ENCODE measurements at regions not wholly inside any gene's neighbourhood (a gene's known extent, or its start where the extent isn't known, plus 50 kb on each side); places are given as distances from the start of the nearest gene placed in this dataset.
"Not testable (repeated sequence)": the region's sequence is repeated elsewhere in the genome, so short reads cannot be mapped to it uniquely, and the experiment has no call there.

DNA sequence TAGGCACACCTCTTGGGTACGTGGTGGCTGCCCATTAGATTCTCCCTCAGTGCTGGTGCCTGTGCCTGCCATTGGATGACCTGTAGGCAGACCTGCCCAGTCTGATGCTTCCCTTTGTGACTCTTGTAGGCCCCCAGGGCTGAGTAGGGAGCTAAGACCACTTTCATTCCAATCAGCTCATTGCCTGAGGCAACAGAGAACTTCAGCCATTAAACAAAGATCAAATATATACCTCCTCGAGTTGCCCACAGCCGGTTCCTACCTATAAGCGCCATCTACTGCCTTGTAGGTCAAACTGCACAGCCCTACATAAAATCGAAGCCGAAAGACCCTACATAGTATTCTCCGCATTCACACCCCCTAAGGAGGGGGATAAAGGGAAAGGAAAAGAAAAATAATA is 184.6 kb downstream of the ETAA1 start:
- WGBS = 70% methylated on average over 7 of the region's 7 CpGs
- no peak overlapping the region for H3K9ac ChIP-seq (ENCODE audit: low read depth in 1 of 2, low read length in 2 of 2)
- no peaks in the 10 kb centered on the region for H3K27me3 ChIP-seq (ENCODE audit: control insufficient read depth in 4 of 4, insufficient read depth in 4 of 4, low read length in 3 of 4)
- peaks cover 0 to 20% (median 11%) of the 10 kb centered on the region in 4 donors for H3K9me3 ChIP-seq (ENCODE audit: control insufficient read depth in 4 of 4, low read length in 3 of 4)
- DNase-seq (ENCODE audit: low spot score) = no peak
- H3K4me1 ChIP-seq (ENCODE audit: control insufficient read depth in 4 of 4, insufficient read depth in 4 of 4, low read length in 3 of 4) = no peaks in the 10 kb centered on the region
- no peak overlapping the region for H3K4me3 ChIP-seq (ENCODE audit: low read depth in 1 of 3, low read length in 3 of 3)
- no peak for TF ChIP-seq RAD21 (IDR thresholded peaks at IDR 0.05)
- no peak for TF ChIP-seq YY1 (IDR thresholded peaks at IDR 0.05)
- H3K36me3 ChIP-seq (ENCODE audit: control insufficient read depth in 4 of 4, insufficient read depth in 3 of 4, low read depth in 1 of 4, low read length in 3 of 4) = no peaks in the 10 kb centered on the region
- H3K27ac ChIP-seq (ENCODE audit: low read depth in 1 of 2, low read length in 2 of 2) = no peak overlapping the region

DNA sequence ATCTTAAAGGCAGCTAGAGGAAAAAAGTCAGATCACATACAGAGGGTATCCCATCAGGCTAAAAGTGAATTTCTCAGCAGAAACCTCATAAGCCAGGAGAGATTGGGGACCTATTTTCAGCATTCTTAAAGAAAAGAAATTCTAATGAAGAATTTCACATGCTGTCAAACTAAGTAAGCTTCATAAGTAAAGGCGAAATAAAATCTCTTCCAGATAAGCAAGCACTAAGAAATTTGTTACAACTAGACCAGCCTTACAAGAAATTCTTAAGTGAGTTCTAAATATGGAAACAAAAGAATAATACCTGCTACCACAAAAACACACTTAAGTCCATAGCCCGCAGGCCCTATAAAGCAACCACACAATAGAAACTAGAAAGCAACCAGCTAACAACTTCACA is 186.1 kb downstream of the ETAA1 start:
- TF ChIP-seq, protein P1, sequence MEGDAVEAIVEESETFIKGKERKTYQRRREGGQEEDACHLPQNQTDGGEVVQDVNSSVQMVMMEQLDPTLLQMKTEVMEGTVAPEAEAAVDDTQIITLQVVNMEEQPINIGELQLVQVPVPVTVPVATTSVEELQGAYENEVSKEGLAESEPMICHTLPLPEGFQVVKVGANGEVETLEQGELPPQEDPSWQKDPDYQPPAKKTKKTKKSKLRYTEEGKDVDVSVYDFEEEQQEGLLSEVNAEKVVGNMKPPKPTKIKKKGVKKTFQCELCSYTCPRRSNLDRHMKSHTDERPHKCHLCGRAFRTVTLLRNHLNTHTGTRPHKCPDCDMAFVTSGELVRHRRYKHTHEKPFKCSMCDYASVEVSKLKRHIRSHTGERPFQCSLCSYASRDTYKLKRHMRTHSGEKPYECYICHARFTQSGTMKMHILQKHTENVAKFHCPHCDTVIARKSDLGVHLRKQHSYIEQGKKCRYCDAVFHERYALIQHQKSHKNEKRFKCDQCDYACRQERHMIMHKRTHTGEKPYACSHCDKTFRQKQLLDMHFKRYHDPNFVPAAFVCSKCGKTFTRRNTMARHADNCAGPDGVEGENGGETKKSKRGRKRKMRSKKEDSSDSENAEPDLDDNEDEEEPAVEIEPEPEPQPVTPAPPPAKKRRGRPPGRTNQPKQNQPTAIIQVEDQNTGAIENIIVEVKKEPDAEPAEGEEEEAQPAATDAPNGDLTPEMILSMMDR (IDR thresholded peaks at IDR 0.05; ENCODE audit: low read depth, low read length, missing input control) = no peak
- TF ChIP-seq JUND (IDR thresholded peaks at IDR 0.05) = no peak
- no peak for TF ChIP-seq GABPA (IDR thresholded peaks at IDR 0.05 in 1 of 2, conservative IDR thresholded peaks at IDR 0.05 in 1 of 2)
- TF ChIP-seq YY1 (IDR thresholded peaks at IDR 0.05) = no peak
- no peak for TF ChIP-seq HNF4A (conservative IDR thresholded peaks at IDR 0.05)
- H3K9me3 ChIP-seq (ENCODE audit: control insufficient read depth in 4 of 4, low read length in 3 of 4) = peaks cover 0 to 20% (median 12%) of the 10 kb centered on the region in 4 donors
- H3K4me3 ChIP-seq (ENCODE audit: low read depth in 1 of 3, low read length in 3 of 3) = no peak overlapping the region
- DNase-seq (ENCODE audit: low spot score) = no peak
- H3K36me3 ChIP-seq (ENCODE audit: control insufficient read depth in 4 of 4, insufficient read depth in 3 of 4, low read depth in 1 of 4, low read length in 3 of 4) = no peaks in the 10 kb centered on the region
- H3K27ac ChIP-seq (ENCODE audit: low read depth in 1 of 2, low read length in 2 of 2) = no peak overlapping the region
- WGBS = 95% methylated on average over 2 of the region's 2 CpGs
- H3K4me1 ChIP-seq (ENCODE audit: control insufficient read depth in 4 of 4, insufficient read depth in 4 of 4, low read length in 3 of 4) = no peaks in the 10 kb centered on the region
- no peak overlapping the region for H3K9ac ChIP-seq (ENCODE audit: low read depth in 1 of 2, low read length in 2 of 2)
- no peaks in the 10 kb centered on the region for H3K27me3 ChIP-seq (ENCODE audit: control insufficient read depth in 4 of 4, insufficient read depth in 4 of 4, low read length in 3 of 4)

DNA sequence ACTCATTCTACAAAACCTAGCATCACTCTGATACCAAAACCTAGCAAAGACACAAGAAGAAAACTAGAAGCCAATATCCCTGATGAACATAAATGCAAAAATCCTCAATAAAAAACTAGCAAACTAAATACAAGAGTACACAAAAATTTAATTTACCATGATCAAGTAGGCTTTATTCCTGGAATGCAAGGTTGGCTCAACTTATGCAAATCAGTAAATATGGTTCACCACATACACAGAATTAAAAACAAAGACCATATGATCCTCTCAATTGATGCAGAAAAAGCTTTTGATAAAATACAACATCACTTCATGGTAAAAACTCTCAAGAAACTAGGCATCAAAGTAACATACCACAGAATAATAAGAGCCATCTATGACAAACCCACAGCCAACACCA is 188.3 kb downstream of the ETAA1 start:
- H3K27ac ChIP-seq (ENCODE audit: low read depth in 1 of 2, low read length in 2 of 2) = no peak overlapping the region
- TF ChIP-seq, protein P2, sequence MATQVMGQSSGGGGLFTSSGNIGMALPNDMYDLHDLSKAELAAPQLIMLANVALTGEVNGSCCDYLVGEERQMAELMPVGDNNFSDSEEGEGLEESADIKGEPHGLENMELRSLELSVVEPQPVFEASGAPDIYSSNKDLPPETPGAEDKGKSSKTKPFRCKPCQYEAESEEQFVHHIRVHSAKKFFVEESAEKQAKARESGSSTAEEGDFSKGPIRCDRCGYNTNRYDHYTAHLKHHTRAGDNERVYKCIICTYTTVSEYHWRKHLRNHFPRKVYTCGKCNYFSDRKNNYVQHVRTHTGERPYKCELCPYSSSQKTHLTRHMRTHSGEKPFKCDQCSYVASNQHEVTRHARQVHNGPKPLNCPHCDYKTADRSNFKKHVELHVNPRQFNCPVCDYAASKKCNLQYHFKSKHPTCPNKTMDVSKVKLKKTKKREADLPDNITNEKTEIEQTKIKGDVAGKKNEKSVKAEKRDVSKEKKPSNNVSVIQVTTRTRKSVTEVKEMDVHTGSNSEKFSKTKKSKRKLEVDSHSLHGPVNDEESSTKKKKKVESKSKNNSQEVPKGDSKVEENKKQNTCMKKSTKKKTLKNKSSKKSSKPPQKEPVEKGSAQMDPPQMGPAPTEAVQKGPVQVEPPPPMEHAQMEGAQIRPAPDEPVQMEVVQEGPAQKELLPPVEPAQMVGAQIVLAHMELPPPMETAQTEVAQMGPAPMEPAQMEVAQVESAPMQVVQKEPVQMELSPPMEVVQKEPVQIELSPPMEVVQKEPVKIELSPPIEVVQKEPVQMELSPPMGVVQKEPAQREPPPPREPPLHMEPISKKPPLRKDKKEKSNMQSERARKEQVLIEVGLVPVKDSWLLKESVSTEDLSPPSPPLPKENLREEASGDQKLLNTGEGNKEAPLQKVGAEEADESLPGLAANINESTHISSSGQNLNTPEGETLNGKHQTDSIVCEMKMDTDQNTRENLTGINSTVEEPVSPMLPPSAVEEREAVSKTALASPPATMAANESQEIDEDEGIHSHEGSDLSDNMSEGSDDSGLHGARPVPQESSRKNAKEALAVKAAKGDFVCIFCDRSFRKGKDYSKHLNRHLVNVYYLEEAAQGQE (IDR thresholded peaks at IDR 0.05) = no peak
- TF ChIP-seq SP1 (IDR thresholded peaks at IDR 0.05) = no peak
- no peak for TF ChIP-seq FOXA2 (IDR thresholded peaks at IDR 0.05)
- no peak for TF ChIP-seq YY1 (IDR thresholded peaks at IDR 0.05)
- no peak for TF ChIP-seq NR2F2 (IDR thresholded peaks at IDR 0.05)
- no peak for TF ChIP-seq FOXA1 (IDR thresholded peaks at IDR 0.05)
- no peak for TF ChIP-seq JUND (IDR thresholded peaks at IDR 0.05)
- TF ChIP-seq, protein P3, sequence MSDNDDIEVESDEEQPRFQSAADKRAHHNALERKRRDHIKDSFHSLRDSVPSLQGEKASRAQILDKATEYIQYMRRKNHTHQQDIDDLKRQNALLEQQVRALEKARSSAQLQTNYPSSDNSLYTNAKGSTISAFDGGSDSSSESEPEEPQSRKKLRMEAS (IDR thresholded peaks at IDR 0.05) = no peak
- TF ChIP-seq, protein P4, sequence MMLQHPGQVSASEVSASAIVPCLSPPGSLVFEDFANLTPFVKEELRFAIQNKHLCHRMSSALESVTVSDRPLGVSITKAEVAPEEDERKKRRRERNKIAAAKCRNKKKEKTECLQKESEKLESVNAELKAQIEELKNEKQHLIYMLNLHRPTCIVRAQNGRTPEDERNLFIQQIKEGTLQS (IDR thresholded peaks at IDR 0.05) = no peak
- DNase-seq (ENCODE audit: low spot score) = no peak
- H3K9ac ChIP-seq (ENCODE audit: low read depth in 1 of 2, low read length in 2 of 2) = no peak overlapping the region
- H3K4me3 ChIP-seq (ENCODE audit: low read depth in 1 of 3, low read length in 3 of 3) = no peak overlapping the region
- H3K4me1 ChIP-seq (ENCODE audit: control insufficient read depth in 4 of 4, insufficient read depth in 4 of 4, low read length in 3 of 4) = no peaks in the 10 kb centered on the region
- peaks cover 0 to 20% (median 12%) of the 10 kb centered on the region in 4 donors for H3K9me3 ChIP-seq (ENCODE audit: control insufficient read depth in 4 of 4, low read length in 3 of 4)
- no peaks in the 10 kb centered on the region for H3K36me3 ChIP-seq (ENCODE audit: control insufficient read depth in 4 of 4, insufficient read depth in 3 of 4, low read depth in 1 of 4, low read length in 3 of 4)
- no peaks in the 10 kb centered on the region for H3K27me3 ChIP-seq (ENCODE audit: control insufficient read depth in 4 of 4, insufficient read depth in 4 of 4, low read length in 3 of 4)

DNA sequence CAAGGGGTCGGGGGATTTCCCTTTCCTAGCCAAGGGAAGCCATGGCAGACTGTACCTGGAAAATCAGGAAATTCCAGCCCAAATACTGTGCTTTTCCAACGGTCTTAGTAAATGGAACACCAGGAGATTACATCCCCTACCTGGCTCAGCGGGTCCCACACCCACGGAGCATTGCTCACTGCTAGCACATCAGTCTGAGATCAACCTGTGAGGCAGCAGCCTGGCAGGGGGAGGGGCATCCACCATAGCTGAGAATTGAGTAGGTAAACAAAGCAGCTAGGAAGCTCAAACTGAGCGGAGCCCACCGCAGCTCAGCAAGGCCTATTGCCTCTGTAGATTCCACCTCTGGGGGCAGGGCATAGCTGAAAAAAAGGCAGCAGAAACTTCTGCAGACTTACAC is 192.0 kb downstream of the ETAA1 start:
- not testable (repeated sequence) for H3K36me3 ChIP-seq (ENCODE audit: control insufficient read depth in 4 of 4, insufficient read depth in 3 of 4, low read depth in 1 of 4, low read length in 3 of 4); H3K4me3 ChIP-seq (ENCODE audit: low read depth in 1 of 3, low read length in 3 of 3); H3K4me1 ChIP-seq (ENCODE audit: control insufficient read depth in 4 of 4, insufficient read depth in 4 of 4, low read length in 3 of 4); H3K9me3 ChIP-seq (ENCODE audit: control insufficient read depth in 4 of 4, low read length in 3 of 4); H3K9ac ChIP-seq (ENCODE audit: low read depth in 1 of 2, low read length in 2 of 2); H3K27me3 ChIP-seq (ENCODE audit: control insufficient read depth in 4 of 4, insufficient read depth in 4 of 4, low read length in 3 of 4); H3K27ac ChIP-seq (ENCODE audit: low read depth in 1 of 2, low read length in 2 of 2); DNase-seq (ENCODE audit: low spot score)
- 64% methylated on average over 6 of the region's 6 CpGs for WGBS

DNA sequence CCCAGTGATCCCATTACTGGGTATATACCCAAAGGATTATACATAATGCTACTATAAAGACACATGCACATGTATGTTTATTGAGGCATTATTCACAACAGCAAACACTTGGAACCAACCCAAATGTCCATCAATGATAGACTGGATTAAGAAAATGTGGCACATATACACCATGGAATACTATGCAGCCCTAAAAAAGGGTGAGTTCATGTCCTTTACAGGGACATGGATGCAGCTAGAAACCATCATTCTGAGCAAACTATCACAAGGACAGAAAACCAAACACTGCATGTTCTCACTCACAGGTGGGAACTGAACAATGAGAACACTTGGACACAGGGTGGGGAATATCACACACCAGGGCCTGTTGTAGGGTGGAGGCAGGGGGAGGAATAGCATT is 197.4 kb downstream of the ETAA1 start:
- not testable (repeated sequence) for DNase-seq (ENCODE audit: low spot score); H3K36me3 ChIP-seq (ENCODE audit: control insufficient read depth in 4 of 4, insufficient read depth in 3 of 4, low read depth in 1 of 4, low read length in 3 of 4); H3K4me3 ChIP-seq (ENCODE audit: low read depth in 1 of 3, low read length in 3 of 3); H3K9me3 ChIP-seq (ENCODE audit: control insufficient read depth in 4 of 4, low read length in 3 of 4); H3K27me3 ChIP-seq (ENCODE audit: control insufficient read depth in 4 of 4, insufficient read depth in 4 of 4, low read length in 3 of 4); H3K4me1 ChIP-seq (ENCODE audit: control insufficient read depth in 4 of 4, insufficient read depth in 4 of 4, low read length in 3 of 4); H3K27ac ChIP-seq (ENCODE audit: low read depth in 1 of 2, low read length in 2 of 2); H3K9ac ChIP-seq (ENCODE audit: low read depth in 1 of 2, low read length in 2 of 2)
